HG02588 (cell line): ENCODE measurements at regions not wholly inside any gene's neighbourhood (a gene's known extent, or its start where the extent isn't known, plus 50 kb on each side); places are given as distances from the start of the nearest gene placed in this dataset.

Experiments
- ATAC-seq: cut with Tn5 transposase; IDR thresholded peaks from one replicate; pipeline ENCODE4 v1.9.1; 2021; ENCODE audit warnings: mild to moderate bottlenecking, moderate library complexity; ENCODE audit not compliant: unreplicated experiment

DNA sequence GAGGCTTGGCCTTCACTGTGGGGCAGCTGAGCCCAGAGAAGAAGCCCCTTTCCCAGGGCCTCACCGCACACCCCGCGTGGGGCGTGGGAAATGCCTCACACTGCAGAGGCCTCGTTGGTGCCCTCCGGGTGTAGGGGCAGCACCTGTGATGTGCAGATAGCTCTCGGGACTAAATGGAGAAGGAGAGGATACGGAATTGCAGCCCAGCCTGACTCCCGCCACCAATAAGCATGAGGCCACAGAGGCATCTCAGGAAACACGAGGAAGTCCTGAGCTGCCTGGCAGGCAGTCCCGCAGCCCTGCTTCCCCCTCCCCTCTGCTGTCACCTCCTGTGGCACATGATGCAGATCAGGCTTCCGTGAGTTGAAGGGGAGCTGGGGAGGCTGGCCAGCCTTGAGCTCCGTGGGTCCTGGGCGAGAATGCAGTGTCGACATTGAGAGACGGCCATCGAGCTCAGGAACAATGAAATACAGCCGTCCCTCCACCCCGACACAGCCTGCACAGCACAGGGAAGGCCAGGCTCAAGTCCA, 59.6 kb upstream of the PPP2R2D start:
- ATAC-seq, result no peak

- no peak for ATAC-seq
Measured at GRCh38 chr10:131841661-131842139, 59.1 kb upstream of the PPP2R2D start.

- no peak for ATAC-seq
Measured at GRCh38 chr10:131842351-131843088, 58.3 kb upstream of the PPP2R2D start.

GRCh38 chr10:131843089-131843595, 57.7 kb upstream of the PPP2R2D start:
- ATAC-seq, result no peak

DNA sequence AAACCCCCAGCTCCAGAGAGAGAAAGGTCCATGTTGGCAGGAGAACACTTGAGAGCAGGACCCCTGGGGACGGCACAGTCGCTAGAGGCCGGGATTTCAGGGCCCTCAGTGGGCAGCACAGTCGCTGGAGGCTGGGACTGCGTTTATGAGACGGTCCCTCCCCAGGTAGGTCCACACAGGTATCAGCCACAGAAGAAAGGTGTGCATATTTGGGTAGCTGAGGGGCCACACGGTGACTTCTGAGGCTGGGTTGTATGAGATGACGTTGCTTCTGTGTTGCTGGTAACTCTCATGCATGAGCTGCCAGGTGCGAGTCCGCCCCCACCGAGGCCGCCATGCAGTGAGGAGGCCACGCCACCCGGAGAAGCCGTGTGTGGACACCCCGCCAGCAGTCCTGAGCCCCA, 56.9 kb upstream of the PPP2R2D start:
- no peak for ATAC-seq

GRCh38 chr10:131844529-131845084, 56.2 kb upstream of the PPP2R2D start:
- ATAC-seq, result no peak

DNA sequence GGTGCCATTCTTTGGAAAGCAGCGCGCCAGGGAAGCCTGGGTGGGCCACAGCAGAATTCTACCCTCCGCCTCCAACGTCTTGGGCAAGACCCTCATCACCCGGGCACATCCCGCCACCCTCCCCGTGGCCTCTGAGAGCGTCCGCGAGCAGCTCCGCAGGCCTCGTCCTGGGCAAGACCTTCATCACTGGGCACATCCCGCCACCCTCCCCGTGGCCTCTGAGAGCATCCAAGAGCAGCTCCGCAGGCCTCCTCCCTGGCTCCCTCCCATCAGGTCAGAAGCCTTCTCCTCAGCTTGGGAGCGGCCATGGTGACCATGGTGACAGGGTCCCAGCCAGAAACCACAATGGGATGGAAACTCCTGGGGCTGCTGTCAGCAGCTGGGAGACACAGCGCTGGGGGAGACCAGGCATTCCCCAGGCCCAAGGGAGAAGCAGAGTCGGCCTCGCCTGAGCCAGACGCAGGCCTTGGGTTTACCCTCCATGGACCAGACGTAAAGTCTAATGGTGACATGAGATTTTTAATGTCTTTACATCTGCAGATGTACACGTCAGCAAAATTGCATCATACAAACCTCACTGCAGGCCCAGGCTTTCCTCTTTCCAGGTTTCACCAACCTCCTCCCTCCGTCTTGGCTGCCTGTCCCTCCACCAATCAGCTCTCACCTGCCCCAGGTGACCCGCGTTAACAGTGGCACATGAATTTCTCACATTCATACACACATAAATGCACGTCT, 55.1 kb upstream of the PPP2R2D start:
- no peak for ATAC-seq

- ATAC-seq, result no peak
Measured at GRCh38 chr10:131846240-131847101, 54.3 kb upstream of the PPP2R2D start.

DNA sequence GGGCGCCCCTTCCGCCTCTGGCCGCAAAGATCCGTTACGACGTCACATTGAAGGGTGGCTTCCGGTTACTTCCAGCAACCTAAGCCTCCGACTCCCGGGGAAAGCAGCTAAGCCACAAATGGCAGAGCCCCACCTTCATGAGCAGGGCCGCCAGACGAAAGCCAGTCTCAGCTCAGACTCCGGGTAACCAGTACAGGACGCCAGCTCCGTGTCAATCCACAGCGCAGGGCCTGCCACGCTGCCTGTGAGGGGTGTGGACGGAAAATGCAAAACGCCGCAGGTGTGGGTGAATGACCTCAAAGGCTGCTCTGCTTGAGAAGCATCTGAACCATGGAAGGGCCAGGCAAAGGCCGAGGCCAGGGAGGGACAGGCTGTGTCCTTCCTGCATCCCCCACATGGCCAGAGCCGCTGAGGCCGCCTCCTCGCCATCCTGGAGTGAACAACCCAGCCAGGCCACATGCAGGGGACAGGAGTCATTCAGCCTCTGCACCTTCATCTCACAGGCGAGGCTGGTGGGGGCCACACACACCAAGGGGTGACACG, 53.5 kb upstream of the PPP2R2D start:
- ATAC-seq, result no peak

GRCh38 chr10:131848296-131848695, 52.5 kb upstream of the PPP2R2D start:
- ATAC-seq, result no peak

DNA sequence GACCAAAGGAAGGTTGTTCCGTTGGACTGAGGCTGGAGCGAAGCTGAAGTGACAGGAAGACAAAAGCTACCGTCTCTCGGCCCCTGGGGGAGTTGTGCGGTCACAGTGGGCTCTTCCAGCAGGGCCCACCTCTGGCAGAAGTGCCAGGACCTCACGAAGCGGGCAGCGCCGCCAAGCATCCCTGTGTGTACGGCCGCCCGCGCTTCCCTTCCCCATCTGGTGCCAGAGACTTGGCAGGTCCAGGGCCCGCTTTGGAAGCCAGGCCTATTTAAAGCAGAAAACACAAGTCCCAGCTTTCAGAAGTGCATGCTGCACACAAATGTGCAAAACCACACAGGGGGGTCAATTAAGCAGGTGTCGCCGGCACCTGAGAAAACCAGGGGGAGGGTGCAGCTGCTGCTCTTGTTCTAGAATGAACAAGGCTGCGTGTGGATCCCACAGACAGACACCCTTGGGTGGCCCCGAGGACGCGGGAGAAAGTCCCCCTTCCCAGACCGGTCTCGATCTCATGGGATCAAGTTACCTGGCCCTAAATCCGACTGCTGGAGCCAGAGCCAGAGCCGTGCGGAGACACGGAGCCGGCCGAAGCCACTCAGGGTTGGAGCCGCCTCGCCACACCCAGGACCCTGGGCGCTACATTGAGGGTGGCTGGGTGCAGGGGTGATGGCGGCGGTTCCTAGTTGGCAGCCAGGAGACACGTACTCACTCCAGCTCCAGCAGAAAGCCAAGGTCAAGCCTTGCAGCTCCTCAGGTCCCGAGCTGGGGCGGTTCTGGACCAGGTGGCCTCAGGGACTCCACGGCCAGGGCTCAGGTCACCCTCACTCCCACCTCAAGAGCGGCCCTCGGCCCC, 51.8 kb upstream of the PPP2R2D start:
- ATAC-seq, result no peak

DNA sequence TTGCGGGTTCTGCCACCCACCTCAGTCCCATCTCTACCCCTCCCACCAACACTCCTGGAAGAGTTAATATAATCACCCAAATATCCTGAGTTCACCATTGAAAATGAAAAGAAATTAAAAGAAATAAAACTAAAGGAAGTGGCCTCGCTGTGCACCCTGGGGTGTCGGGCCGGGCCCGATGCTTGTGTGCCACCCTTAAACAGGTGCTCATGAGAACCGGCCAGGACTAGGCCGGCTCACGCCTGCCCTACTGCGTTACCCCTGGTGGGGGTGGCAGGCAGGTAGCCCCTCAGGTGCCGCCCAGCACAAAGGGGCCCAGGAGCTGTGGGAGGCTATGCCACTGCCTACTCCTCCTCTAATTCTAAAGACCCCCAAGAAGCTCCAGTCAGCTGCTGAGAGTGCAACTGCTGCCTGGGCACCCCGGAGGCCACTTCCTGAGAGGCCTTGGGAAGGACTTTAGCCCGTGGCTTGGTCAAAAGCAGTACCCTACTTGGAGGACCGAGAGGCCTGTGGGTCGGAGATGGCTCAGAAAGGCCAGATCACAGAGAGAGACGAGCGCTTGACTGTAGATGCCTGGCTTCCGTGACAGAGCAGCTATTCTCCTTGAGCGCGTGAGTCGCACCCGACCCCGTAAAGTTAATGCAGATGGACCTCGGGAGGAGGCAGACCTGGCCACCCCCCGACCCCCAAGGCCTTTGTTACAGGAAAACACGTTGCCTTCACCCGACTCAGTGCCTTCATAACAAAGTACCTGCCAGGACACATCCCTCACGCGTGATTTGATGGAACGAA, 51.0 kb upstream of the PPP2R2D start:
- ATAC-seq, result no peak

- ATAC-seq, result no peak
Measured at GRCh38 chr10:131850383-131850870, 50.4 kb upstream of the PPP2R2D start.
